Stimulated activated CD4-positive, alpha-beta T cell treated with anti-CD3 and anti-CD28 coated beads, Interleukin-15, amount 100 ng/mL, for 48 hours (primary cell): ENCODE measurements at regions not wholly inside any gene's neighbourhood (a gene's known extent, or its start where the extent isn't known, plus 50 kb on each side); places are given as distances from the start of the nearest gene placed in this dataset.
"Not testable (repeated sequence)": the region's sequence is repeated elsewhere in the genome, so short reads cannot be mapped to it uniquely, and the experiment has no call there.

ENCODE experiments used
- DNase-seq, 2 donors: peaks; one replicate each; pipeline ENCODE4 v3.0.0-alpha.2; 2020; ENCODE audit warnings: low read depth in 2 of 2

DNA sequence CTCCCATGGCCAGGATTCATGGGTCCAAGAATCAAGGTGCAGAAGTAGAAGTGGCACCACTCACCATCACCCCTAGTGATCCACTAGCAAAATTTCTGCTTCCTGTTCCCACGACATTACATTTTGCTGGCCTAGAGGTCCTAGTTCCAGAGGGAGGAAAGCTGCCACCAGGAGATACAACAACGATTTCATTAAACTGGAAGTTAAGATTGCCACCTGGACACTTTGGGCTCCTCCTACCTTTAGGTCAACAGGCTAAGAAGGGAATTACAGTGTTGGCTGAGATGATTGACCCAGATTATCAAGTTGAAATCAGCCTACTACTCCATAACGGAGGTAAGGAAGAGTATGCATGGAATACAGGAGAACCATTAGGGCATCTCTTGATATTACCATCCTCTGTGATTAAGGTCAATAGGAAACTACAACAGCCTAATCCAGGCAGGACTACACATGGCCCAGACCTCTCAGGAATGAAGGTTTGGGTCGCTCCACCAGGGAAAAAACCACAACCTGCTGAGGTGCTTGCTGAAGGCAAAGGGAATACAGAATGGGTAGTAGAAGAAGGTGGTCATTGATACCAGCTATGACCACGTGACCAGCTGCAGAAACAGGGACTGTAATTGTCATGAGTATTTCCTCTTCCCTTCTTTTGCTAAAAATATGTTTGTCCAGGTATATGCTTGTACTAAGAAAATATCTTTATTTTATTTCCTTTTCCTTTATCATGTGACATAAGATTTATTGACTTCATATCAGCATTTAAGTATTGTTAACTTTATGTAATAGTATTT lies 208.3 kb upstream of the HES1 start:
- not testable (repeated sequence) for DNase-seq

GRCh38 chr3:193928354-193929209 lies 207.4 kb upstream of the HES1 start:
- no peak for DNase-seq

DNA sequence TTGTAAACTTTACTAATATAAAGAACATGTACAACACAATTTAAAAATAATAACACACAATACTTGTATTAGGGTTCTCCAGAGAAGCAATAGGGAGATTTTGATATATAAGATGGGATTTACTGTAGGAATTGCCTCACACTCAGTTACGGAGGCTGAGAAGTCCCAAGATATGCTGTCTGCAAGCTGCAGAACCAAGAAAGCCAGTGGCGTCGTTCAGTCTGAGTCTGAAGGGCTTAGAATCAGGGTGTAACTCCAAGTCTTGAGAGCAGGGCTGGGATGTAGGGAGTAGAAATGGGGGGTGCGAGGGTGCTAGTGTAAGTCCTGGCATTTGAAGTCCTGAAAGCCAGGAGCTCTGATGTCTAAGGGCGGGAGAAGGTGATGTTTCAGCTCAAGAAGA lies 206.6 kb upstream of the HES1 start:
- no peak for DNase-seq

DNA sequence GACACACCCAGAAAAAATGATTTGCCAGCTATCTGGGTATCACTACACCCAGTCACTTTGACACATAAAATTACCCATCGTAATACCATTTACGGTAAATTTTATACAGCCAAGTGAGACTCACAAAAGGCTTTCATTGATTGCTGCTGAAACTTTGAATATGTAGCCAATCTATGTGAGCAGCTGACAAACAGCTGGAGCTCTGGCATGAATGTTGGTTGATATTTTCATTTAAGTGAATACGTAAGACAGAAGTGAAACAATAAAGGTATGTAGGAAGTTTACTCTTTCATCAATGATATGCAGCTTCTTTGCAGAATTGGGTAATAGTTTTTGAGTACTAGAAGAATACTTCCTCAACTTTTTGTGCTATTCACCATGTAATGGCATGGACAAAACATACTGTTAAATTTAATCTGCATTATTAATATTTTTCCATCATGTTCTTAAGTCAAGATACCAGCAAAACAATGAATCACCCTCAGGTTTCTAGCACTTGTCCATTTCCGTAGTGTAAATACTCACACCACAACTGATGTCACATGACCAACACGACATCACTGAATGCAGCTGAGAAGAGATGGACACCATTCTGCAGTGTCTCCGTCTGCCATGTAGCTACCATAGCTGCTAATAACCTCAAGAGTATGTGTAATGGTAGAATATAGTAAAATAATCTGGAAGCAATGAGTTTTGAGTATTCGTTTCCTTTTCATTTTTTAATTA lies 205.9 kb upstream of the HES1 start:
- DNase-seq: no peak

DNA sequence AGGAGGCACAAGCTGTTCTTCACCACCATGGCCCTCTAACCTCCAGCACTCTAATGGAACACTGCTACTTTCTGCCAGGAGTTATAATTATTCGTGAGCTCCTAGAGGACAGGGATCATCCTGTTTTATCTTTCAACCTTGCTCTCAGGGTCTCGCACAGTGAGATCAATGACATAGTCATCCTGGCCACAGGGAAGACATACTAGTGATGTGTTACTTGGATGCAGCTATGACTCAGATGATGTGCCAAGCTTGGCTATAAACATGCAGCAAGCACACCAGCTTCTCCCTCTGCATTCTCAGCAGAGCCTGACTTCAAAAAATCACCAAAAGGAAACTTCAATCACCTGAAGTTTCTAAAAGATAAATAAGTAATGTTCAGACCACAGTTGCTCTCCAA lies 203.8 kb upstream of the HES1 start:
- no peak for DNase-seq

DNA sequence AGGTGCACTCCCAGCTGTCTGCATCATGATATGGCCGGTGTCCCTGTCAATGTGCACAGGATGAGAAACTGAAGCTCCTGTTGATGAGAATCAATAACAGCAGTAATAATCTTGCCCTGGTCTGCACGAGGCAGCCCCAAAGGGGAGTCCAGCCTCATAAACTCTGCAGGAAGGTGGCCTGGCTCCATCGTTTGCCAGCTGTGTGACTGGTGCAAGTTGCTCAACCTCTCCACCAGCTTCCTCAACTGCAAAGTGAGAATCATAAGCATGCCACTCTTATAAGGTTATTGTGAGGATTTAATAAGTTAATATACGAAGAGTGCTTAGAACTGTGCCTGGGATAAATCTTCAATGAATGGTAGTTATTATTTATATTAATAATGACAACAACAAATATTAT lies 203.4 kb upstream of the HES1 start:
- no peak for DNase-seq

- no peak for DNase-seq
These were observed 202.5 kb upstream of the HES1 start for GRCh38 chr3:193933451-193933850.

DNA sequence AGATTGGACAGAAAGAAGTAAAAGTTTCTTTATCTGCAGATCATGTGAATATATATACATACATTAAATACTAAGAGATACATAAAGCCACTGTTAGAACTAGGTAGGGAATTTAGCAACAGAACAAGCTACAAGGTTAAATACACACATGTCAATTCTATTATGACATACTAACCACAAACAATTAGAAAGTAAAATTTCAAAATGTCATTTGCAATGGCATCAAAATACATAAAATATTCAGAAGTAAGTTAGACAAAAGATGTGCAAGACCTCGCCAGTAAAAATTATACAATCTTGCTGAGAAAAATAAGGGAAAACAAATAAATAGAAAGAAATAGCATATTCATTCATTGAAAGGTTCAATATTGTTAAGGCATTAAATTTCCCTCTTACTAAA lies 200.0 kb upstream of the HES1 start:
- no peak for DNase-seq

DNA sequence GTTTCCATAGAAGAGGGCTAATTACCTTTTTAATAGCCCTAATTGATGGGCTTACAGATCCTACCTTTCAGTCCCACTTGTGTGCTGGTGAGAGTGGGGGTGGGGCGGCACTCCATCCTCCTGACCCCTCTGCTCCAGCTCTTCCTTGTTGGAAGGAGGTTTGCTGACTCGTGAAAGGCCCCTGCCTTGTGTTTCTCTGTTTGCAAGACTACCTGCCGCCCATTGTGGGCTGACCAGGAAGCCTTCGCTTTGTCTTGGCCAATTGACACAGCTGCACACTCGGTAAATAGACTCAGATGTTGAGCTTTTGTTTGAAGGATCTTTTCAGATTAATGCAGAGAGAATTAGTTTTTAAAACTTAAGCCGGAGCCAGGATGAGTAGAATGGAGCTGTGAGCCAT lies 197.3 kb upstream of the HES1 start:
- DNase-seq: no peak

DNA sequence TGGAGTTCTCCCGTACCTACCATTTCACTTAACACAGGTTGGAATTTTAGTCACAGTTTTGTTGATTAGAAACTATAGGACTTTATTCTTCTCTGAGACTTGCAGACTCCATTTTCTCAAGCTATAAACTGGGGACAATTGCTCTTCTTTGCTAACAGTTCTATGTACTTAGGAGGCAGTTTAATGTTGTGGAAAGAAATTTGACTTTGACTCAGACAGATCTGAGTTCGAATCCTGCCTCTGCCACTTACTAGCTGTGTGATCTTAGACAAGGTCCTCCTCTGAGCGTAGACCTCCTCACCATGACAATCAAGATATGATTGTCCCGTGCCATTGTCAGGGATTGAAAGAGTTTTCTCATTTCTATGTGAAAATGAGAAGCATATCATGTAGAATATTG lies 196.4 kb upstream of the HES1 start:
- no peak for DNase-seq

GRCh38 chr3:193940526-193940925 lies 195.4 kb upstream of the HES1 start:
- no peak for DNase-seq

DNA sequence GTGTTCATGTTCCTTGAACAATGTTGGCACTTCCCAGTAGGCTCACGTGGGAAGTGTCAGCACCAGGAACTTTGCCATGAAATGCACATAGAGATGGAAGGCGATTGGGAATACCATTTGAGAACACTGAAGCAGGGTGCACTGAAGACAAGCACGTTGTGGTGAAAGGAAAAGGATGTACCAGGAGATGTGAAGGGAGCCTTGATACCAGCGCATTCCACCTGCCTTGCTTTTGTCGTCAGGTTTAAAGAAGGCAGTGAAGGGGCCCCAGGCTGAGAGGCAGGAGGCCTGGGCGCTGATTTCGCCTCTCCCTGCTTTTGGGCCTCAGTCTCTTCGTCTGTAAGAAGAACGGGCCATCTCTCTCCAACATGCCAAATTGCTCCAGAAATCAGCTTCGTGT lies 194.5 kb upstream of the HES1 start:
- DNase-seq: no peak

- no peak for DNase-seq
These were observed 193.4 kb upstream of the HES1 start for GRCh38 chr3:193942516-193943055.

- DNase-seq: no peak
These were observed 192.7 kb upstream of the HES1 start for GRCh38 chr3:193943200-193943599.

GRCh38 chr3:193943851-193944517 lies 192.0 kb upstream of the HES1 start:
- DNase-seq: no peak

- DNase-seq: no peak
These were observed 191.4 kb upstream of the HES1 start for GRCh38 chr3:193944518-193944884.

DNA sequence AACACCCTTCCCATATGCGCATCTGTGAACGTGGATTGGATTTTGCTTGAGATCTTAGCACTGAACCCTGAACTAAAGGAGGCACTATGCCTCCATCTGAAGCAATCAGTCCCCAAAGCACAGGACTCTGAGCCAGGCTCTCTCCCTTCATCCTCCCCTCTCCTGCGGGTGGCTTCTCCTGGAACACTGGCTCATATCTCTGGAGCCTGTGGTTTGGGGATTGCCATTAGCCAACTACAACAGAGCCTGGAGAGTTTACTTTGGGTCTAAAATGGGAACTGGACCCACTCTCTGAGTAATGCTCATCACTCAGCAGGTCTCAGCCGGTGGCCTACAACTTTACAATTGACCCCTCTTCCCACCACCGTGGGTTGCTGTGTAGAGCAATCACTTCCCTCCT lies 190.8 kb upstream of the HES1 start:
- DNase-seq: no peak

- no peak for DNase-seq
These were observed 189.0 kb upstream of the HES1 start for GRCh38 chr3:193946945-193947344.

DNA sequence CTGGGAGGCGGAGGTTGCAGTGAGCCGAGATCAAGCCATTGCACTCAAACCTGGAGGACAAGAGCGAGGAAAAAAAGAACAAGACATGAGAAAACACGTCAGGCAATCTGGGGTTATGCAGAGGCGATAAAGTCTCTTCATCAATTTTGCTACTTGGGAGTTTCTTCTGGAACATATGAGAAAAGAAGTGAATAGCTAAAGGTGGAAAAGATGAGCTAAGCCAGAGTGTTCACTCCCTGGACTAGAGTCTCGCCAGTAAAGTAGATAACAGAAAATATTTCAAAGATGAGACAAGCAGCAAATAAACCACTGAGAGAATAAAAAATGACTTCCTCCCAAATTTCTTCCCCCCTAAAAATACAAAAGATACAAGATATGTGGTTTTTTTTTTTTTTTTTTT lies 188.4 kb upstream of the HES1 start:
- DNase-seq: no peak

DNA sequence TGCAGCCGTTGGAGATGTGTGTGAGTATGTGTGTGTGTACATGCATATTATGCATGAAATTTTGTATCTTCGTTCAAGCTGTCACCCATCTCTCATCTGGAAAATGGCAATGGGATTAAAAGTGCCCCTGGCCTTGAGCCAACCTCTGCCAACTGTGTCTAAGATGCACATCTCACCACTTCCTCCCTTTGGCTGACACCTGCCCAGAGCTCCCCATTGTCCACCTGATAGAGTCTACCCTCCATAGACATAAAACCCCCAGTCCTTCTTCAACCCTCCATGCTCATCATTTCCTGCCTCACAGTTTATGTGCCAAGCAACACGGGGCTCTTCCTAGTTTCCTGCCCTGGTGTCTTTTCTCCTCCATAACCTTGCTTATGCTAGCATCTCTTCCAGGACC lies 187.5 kb upstream of the HES1 start:
- no peak for DNase-seq

DNA sequence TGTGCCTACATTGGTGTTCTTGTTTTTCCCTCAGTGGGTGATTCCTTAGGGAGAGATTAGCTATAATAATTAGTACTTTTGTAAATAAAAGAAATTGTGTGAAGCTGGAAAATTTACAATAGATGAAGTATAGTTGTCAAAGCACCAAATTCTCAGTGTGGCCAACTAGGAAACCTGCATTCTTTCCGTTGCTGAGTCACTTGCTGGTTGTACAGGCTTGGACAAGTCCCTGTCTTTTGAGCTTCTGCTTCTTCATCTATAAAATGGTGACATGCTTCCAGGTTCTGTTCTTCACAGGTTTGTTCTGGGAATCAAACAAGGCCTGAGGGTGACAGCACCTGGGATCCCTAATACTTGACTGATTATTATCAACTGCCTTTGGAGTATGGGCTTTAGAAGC lies 184.1 kb upstream of the HES1 start:
- no peak for DNase-seq

DNA sequence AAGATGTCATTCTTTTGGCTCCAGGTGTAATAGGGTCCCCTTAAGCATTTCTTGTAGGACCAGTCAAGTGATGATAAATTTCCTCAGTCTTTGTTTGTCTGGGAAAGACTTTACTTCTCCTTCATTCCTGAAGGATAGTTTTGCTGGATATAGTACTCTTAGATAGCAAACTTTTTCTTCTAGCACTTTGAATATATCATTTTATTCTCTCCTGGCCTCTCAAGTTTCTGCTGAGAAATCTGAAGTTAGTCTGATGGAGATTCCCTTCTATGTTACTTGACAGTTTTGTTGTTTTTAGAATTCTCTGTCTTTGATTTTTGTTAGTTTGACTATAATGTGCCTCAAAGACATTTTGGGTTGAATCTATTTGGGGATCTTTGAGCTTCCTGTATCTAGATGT lies 181.2 kb upstream of the HES1 start:
- no peak for DNase-seq
